Thoracic aorta (tissue), 2 donors: ENCODE measurements at regions not wholly inside any gene's neighbourhood (a gene's known extent, or its start where the extent isn't known, plus 50 kb on each side); places are given as distances from the start of the nearest gene placed in this dataset.

Experiments used
- ATAC-seq: fragments of 150-250 bp; one replicate; pipeline ENCODE4 v1.8.0; 2017; ENCODE audit warnings: low read depth; ENCODE audit not compliant: insufficient number of reproducible peaks, low FRiP score
- DNase-seq: peaks from one replicate; pipeline ENCODE4 v3.0.0-alpha.2; 2020; ENCODE audit warnings: low spot score
- H3K27ac ChIP-seq, 2 donors: fragments of 200-600 bp; sonication (generic); 1 replicate in 1 of 2; 2 replicates in 1 of 2; pipeline ENCODE4 v1.5.1; 2016; ENCODE audit warnings: mild to moderate bottlenecking in 2 of 2, moderate library complexity in 2 of 2
- H3K27me3 ChIP-seq: fragments of 200-600 bp; sonication (generic); replicated peaks from 2 replicates; pipeline ENCODE4 v1.6.0; 2016; ENCODE audit warnings: mild to moderate bottlenecking; ENCODE audit not compliant: insufficient read depth
- H3K36me3 ChIP-seq: fragments of 200-600 bp; sonication (generic); one replicate; pipeline ENCODE4 v1.5.1; 2016
- H3K4me1 ChIP-seq, 2 donors: fragments of 200-600 bp; sonication (generic); 1 replicate in 1 of 2; 2 replicates in 1 of 2; pipeline versions ENCODE4 v1.5.1 to v1.6.0; 2016; ENCODE audit warnings: low read depth in 2 of 2, mild to moderate bottlenecking in 1 of 2; ENCODE audit not compliant: control insufficient read depth in 1 of 2
- H3K4me3 ChIP-seq: fragments of 200-600 bp; sonication (generic); 2 replicates; pipeline ENCODE4 v1.5.1; 2016; ENCODE audit warnings: mild to moderate bottlenecking
- H3K9me3 ChIP-seq: fragments of 200-600 bp; sonication (generic); 2 replicates; pipeline ENCODE4 v1.5.1; 2016
- TF ChIP-seq, protein P1 (sequence below): fragments of 200-600 bp; sonication (generic); IDR thresholded peaks from one replicate; pipeline ENCODE4 v1.5.1; 2019; ENCODE audit warnings: antibody characterized with exemption

DNA sequence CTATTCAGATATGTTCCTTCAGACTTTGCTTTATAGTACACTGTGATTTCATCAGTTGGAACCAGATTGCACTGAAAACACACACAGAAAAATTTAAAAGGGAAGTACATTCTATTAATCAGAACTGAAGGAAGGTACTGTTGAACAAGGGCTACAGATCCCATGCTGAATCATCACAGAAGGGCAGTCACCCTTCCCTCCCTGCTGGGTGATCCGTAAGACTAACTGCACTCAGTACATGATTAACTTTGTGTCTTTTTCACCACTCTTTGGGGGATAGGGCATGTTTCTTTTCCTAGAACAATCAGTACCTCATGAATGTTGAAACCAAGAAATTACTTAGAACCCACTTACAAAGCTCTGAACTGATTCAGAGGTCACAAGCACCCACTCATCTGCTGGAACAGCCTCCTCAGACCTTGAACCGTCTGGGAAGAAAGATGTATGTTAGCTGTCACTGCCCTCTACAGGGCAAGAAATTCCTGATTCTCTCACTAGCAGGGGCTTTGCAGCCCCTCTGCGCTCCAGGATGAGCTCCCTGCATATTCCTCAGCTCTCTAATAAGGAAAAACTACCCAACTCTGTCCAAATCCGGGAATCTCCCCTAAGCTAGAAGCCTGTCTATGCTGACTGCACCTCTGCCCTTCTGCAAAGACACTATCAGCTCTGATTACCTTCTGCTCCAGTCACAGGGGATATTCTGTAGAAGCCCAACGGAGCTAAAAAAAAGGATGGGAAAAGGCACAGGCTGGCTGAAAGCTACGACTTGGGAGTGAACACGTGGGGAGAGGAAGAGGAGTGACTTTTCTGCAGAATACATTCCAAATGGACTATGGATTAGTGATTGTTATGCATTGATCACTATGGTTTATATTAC is 51.0 kb downstream of the IARS1 start:
- peaks cover 74% of the 10 kb centered on the region for H3K36me3 ChIP-seq
- no peak for DNase-seq
- no peak for ATAC-seq
- TF ChIP-seq, protein P1, sequence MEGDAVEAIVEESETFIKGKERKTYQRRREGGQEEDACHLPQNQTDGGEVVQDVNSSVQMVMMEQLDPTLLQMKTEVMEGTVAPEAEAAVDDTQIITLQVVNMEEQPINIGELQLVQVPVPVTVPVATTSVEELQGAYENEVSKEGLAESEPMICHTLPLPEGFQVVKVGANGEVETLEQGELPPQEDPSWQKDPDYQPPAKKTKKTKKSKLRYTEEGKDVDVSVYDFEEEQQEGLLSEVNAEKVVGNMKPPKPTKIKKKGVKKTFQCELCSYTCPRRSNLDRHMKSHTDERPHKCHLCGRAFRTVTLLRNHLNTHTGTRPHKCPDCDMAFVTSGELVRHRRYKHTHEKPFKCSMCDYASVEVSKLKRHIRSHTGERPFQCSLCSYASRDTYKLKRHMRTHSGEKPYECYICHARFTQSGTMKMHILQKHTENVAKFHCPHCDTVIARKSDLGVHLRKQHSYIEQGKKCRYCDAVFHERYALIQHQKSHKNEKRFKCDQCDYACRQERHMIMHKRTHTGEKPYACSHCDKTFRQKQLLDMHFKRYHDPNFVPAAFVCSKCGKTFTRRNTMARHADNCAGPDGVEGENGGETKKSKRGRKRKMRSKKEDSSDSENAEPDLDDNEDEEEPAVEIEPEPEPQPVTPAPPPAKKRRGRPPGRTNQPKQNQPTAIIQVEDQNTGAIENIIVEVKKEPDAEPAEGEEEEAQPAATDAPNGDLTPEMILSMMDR: no peak
- no peaks in the 10 kb centered on the region for H3K9me3 ChIP-seq
- H3K4me1 ChIP-seq: no peaks in the 10 kb centered on the region
- H3K27me3 ChIP-seq: no peaks in the 10 kb centered on the region
- H3K4me3 ChIP-seq: no peak overlapping the region
- no peak overlapping the region for H3K27ac ChIP-seq

DNA sequence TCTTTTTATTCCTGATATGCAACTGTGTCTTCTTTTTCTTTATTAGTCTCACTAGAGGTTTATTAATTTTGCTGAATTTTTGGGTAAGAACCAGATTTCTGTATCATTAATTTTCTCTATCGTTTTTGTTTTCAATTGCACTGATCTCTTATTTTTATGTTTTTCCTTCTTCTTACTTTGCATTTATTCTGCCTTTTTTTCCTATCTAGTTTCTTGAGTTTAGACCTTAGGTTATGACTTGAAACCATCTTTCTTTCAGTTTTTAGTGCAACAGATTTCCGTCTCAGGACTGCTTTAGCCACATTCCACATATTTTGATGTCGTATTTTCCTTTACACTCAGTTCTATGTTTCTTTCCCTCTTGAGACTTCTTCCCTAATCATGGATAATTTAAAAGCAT is 56.6 kb downstream of the IARS1 start:
- H3K27ac ChIP-seq: no peak overlapping the region
- no peaks in the 10 kb centered on the region for H3K27me3 ChIP-seq
- no peaks in the 10 kb centered on the region for H3K9me3 ChIP-seq
- peaks cover 33% of the 10 kb centered on the region for H3K36me3 ChIP-seq
- no peak overlapping the region for H3K4me3 ChIP-seq
- H3K4me1 ChIP-seq: no peaks in the 10 kb centered on the region
- no peak for ATAC-seq
- no peak for DNase-seq
- TF ChIP-seq, protein P1: no peak

DNA sequence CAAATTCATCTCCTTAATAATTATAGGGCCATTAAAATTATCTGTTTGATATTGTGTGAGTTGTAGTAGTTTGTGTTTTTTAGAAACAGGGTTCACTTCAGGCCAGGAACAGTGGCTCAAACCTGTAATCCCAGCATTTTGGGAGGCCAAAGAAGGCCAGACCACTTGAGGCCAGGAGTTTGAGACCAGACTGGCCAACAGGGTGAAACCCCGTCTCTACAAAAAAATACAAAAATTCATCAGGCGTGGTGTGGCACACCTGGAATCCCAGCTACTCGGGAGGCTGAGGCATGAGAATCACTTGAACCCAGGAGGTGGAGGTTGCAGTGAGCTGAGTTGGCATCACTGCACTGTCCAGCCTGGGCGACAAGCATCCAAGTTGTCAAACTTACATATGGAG is 57.0 kb downstream of the IARS1 start:
- no peak overlapping the region for H3K4me3 ChIP-seq
- DNase-seq (no peak), ATAC-seq (no peak)
- H3K36me3 ChIP-seq: peaks cover 30% of the 10 kb centered on the region
- no peaks in the 10 kb centered on the region for H3K4me1 ChIP-seq
- H3K9me3 ChIP-seq: no peaks in the 10 kb centered on the region
- no peak overlapping the region for H3K27ac ChIP-seq
- no peaks in the 10 kb centered on the region for H3K27me3 ChIP-seq
- TF ChIP-seq, protein P1: no peak

DNA sequence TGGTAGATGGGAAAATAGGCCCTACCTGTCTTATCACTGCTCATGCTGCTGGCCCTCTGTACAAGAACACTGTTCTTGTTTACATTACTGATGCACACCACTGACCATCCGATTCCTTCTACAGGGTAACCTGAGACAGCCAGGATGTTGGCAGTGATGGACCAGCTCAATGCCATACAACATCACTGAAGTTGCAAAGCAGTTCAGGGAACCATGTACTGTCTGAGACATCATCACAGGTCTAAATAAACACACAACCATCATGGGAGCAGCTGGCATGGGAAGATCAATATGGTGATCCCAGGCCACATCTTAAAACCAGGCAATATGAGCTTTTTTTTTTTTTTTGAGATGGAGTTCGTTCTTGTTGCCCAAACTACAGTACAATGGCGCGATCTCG is 59.0 kb downstream of the IARS1 start:
- TF ChIP-seq, protein P1: no peak
- DNase-seq (no peak), ATAC-seq (no peak)
- H3K36me3 ChIP-seq: peaks cover 23% of the 10 kb centered on the region
- H3K9me3 ChIP-seq: no peaks in the 10 kb centered on the region
- H3K27ac ChIP-seq: no peak overlapping the region
- H3K4me3 ChIP-seq: no peak overlapping the region
- H3K4me1 ChIP-seq: no peaks in the 10 kb centered on the region
- no peaks in the 10 kb centered on the region for H3K27me3 ChIP-seq

DNA sequence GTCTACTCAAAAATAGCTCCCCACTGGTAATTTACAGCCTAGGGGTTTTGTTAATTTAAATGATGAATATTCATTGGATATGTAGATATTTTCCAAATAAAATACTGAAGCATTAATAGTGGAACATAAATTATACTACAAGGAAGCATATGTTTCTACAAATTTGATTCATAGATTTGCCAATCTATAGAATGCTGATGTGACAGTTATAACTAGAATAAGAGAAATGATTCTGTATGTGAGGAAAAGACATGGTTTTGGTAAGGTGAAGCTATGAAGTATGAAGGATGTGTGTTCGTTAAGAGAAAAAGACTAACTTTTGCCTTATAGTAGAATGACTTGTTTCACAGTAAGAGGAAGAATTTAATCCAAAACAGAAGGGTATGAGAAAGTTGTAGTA is 61.3 kb downstream of the IARS1 start:
- Histone ChIP-seq H3K36me3 (peaks cover 18% of the 10 kb centered on the region), H3K4me1 (no peaks in the 10 kb centered on the region), H3K27ac (no peak overlapping the region), H3K4me3 (no peak overlapping the region), H3K9me3 (no peaks in the 10 kb centered on the region), H3K27me3 (no peaks in the 10 kb centered on the region)
- TF ChIP-seq, protein P1: no peak
- no peak for ATAC-seq
- DNase-seq: no peak
